DMS 273 (cell line): ENCODE measurements at regions not wholly inside any gene's neighbourhood (a gene's known extent, or its start where the extent isn't known, plus 50 kb on each side); places are given as distances from the start of the nearest gene placed in this dataset.
A peak's percentile ranks its signal among the peaks of the same experiment; 100 is the strongest.

ENCODE experiments used
- DNase-seq: peaks from one replicate; lab custom pipeline; 2025; ENCODE audit not compliant: unreplicated experiment; lab: John Stamatoyannopoulos, UW

GRCh38 chr15:47885920-47886319 lies 168.6 kb downstream of the SEMA6D start:
- no peak for DNase-seq

DNA sequence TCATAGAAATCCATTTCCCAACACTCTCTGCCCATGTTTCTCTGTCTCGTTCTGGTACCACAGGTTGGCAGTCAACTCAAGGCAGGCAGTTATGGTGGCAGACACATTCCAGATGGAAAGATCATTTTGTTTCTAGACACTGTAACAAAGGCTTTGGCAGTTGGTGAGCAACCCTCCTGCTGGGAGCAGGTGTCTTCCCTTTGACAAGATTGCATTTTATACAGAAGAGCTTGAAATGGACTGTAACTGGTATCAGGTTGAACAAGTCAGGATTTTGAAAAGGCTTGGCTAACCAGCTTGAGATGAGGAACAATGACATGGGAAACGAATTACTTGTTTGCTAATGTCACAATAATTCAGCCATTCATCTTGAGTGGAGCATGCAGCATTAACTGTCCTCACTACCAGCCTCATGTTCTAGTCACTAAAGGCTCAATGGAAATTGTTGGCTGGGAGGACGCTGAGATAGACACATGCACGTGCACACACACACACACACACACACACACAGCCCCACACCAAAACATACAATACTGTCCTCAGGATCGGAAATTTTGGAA lies 170.0 kb downstream of the SEMA6D start:
- no peak for DNase-seq

GRCh38 chr15:47888385-47889100 lies 171.2 kb downstream of the SEMA6D start:
- DNase-seq, result no peak

DNA sequence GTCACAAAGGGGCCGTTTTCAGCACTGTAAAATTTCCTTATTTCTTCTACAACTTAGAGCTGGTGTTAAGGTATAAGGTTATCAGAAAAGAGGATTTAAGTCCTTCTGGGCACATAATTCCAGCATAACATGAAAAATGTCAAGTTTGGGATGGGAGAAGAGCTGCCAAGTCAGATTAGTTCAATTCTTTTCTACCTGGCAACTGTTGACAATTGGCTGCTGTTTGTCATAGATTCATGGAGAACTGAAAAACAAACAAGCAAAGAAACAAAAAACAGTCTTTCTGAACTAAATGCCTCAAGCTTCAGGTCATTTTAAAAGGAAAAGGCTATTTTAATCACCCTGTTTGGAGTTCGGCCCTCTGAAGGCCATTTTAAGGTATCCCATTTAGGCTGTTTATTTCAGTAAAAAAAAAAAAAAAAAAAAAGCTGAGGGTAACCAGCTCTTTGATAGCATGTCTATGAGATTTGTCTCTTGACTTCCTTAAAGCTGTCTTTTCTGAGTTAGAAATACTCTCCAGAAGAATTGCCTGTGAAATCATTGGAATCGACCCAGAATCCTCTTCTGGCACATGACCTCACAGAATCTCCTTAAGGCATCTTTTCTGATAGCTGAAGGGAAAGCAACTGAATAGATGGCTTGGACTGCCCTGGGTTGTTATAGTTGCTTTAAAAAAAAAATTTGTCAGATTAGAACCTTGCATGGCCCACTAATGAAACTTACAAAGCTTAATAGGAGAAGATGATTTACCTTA lies 173.3 kb downstream of the SEMA6D start:
- no peak for DNase-seq

DNA sequence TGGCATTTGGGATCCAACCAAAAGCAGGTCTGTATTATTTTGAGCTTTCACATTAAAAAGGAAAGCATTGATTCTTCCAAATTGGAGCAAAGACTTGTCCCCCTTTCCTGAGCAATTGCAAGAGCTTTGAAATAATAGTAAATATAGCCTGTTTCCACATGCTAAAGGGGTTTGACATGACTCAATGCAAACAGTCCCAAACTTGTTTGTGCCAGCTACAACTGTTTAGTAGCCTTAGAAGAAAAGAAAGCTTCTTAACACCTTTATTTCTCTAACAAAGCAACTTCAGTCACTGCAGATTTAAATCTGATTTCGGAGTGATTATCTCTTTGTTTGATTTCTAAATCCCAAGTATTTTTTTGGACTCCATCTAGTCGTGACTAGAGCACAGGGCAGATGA lies 180.2 kb downstream of the SEMA6D start:
- DNase-seq, result no peak

DNA sequence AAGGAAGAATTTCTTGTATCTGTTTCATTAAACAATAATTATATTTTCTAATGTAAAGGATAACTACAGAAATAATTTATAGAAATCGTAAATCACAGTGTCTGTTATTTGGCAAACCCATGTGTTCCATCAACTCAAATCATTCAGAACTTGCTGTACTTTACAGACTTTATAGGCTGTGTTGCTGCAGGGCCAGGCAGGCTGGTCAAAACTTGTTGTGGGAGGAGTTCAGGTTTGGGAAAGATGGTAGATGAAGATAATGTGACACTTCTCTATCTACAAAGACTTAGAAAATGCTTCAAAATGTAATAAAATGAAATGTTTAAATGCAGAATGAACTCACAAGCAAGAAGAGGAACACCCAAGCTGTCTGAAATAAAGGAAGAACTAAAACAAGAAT lies 183.4 kb downstream of the SEMA6D start:
- no peak for DNase-seq

DNA sequence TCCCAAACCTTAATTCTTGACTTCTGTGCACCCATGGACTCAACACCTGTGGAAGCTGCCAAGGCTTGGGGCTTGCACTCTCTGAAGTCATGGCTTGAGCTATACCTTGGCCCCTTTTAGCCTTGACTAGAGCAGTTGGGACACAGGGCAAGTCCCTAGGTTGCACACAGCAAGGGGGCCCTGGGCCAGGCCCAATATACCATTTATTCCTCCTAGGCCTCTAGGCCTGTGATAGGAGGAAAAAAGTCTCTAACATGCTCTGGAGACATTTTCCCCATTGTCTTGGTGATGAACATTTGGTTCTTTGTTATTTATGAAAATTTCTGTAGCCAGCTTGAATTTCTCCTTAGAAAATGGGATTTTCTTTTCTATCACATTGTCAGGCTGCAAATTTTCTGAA lies 186.1 kb downstream of the SEMA6D start:
- no peak for DNase-seq

- DNase-seq, result no peak
These were observed 191.2 kb downstream of the SEMA6D start for GRCh38 chr15:47908486-47908885.

DNA sequence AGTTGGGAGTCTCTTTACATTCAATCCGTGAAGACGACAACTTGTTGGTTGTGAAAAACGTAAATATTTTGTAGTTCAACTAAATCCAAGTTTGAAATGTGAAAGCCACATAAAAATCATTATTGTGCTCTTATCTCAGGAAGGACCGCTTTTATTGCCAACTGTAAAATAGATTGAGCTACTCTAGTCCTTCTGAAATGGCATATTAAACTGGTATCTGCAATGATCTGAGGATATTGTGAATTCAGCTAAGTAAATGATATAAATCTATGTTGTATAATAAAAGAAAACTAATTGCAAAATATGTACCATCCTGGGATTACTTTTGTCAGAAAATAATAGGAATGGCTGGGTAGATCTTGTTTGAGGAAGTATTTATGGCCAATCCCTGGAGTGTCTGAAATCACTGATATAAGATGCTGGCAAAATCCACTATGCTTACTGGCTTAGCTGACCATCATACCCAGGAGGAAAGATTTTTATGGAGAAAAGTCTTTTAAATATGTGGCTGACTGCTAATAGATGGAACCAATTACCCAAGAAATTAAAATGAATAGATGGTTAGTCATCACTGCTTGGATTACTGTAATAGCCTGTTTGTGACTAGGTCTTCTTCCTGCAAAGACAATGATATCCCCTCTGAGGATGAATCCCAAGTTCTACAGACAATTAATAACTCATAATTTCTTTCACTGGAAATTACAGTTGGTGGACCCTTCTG lies 191.8 kb downstream of the SEMA6D start:
- DNase-seq, result no peak

- peak; percentile 14 for DNase-seq
These were observed 195.6 kb downstream of the SEMA6D start for GRCh38 chr15:47912910-47913309.

GRCh38 chr15:47917881-47918280 lies 200.6 kb downstream of the SEMA6D start:
- no peak for DNase-seq

DNA sequence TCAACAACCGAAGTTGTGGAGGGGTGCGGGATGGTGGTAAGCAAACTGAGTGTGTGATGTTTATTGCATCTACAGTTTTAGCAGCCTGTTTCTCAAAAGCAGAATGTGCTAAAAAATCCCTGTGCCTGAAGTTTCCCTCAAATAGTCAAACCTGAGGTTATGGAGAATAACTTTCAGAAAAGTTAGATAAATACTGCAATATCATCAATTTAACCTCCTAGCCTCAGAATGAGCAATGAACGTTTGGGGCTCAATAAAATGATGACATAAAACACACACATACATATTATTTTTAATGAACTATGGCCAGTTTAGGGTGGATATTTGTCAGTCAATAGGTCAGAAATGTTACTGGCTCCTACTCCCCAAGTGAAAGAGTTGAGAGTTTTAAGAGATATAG lies 201.6 kb downstream of the SEMA6D start:
- DNase-seq, result no peak

GRCh38 chr15:47924381-47924780 lies 196.4 kb upstream of the SLC24A5 start:
- DNase-seq, result no peak

- no peak for DNase-seq
These were observed 191.5 kb upstream of the SLC24A5 start for GRCh38 chr15:47929138-47929803.

DNA sequence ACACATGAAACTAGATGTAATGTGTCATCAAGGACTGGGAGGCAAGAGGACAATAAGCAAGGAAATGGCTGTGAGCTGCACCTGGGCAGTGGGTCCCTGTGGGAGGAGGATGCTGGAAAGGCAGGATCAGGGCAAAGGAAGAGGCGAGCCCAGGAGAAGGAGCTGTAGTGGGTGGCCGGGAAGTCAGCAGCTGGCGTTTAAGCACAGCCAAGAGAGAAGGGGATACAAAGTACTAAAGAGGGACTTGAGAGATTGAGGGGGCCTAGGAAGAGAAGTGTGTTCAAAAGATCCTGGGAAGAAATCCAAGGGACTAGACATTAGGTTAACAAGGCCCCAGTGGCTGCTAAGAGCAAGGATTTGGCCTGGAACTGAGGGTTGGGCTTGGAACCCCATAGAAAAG lies 188.5 kb upstream of the SLC24A5 start:
- DNase-seq, result no peak

- no peak for DNase-seq
These were observed 187.7 kb upstream of the SLC24A5 start for GRCh38 chr15:47932951-47933641.

DNA sequence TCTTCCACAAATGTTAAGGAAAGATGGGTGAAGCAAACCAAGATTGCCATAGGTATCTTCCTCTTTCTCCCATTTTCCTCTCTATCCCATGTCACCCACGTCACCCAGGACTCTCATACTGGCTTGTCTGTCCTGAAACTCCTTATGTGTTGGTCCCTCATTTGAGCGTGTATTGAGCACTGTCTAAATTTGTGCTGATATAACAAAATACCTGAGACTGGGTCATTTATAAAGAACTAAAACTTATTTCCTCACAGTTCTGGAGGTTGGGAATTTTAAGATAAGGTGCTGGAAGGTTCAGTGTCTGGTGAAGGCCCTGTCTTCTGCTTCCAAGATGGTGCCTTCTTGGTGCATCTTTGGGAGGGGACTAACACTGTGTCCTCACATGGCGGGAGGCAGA lies 186.9 kb upstream of the SLC24A5 start:
- no peak for DNase-seq

DNA sequence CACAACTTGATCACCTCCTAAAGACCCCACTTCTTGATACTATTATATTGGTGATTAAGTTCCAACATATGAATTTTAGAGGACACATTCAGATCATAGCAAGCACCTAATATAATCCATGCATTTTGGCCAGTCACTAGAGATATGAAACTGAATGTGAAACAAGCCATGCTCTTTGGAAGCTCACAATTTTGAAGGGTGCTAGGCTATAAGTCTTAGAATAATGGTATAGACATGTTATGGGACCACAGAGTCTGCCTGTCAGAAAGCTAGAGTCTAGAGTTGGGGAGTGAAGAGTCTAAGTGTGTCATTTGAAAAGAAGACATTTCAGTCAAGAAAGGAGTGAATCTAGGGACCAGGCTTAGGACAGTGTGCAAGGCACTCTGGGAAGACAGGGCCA lies 186.4 kb upstream of the SLC24A5 start:
- DNase-seq, result no peak

DNA sequence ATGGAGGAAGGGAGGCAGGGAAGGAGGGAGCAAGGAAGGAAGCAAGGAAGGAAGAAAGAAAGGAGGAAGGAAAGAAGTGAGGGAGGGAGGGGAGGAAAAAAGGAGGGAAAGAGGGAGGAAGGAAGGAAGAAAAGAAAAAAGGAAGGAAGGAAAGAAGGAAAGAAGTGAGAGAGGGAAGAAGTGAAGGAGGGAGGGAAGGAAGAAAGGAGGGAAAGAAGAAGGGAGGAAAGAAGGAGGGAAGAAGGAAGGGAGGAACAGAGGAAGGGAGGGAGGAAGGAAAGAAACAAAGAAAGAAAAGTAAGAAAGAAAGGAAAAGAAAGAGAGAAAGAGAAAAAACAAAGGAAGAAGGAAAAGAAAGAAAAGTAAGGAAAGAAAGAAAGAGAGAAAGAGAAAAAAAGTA lies 183.0 kb upstream of the SLC24A5 start:
- no peak for DNase-seq

DNA sequence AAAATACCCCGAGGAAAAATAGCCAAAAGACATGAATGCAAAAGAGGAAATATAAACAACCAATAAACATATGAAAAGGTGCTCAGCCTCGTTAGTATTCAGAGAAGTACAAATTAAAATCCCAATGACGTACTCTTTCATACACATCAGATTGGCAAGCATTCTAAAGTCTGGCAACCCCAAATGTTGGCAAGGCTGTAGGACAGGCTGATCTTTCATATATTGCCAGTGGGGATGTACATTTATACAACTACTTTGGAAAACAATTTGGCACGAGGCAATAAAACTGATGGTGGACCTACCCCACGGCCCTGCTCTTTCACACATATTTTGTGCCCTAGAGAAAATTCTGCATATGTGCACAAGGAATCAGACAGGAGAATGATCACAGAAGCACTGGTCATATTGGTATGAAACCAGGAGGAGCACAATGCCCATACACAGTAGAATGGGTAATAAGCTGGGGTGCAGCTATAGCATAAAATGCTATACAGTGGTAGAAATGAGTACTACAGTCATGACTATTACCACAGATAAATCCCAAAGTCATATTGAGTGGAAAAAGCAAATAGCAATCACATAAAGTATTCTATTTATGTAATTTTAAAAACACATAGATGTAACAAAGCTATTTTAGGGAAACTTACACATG lies 176.0 kb upstream of the SLC24A5 start:
- peak; percentile 3 for DNase-seq
